K562 (cell line): ENCODE measurements at regions not wholly inside any gene's neighbourhood (a gene's known extent, or its start where the extent isn't known, plus 50 kb on each side); places are given as distances from the start of the nearest gene placed in this dataset.

Source experiments
- ATAC-seq: fragments of 200-7000 bp; cut with Tn5 transposase; 3 replicates; pipeline ENCODE4 v1.9.1; 2020; ENCODE audit warnings: moderate library complexity
- BruUV-seq: library from RNA; stranded (reverse); fragments of 400-500 nt; replicated peaks from 2 replicates; lab custom pipeline; 2021; lab: Mats Ljungman, UMichigan
- CTCF ChIA-PET: fragments of 300-600 bp; formaldehyde crosslinking; extraction: SDS; loops from one replicate; lab custom pipeline; 2021; ENCODE audit warnings: low intra/inter-chr PET ratio; lab: Yijun Ruan, JAX
- POLR2A ChIA-PET: fragments of 300-600, 350-650 bp; sonication (Branson Sonifier 250); formaldehyde crosslinking; extraction: SDS; loops from one replicate; lab custom pipeline; 2021; ENCODE audit warnings: antibody characterized with exemption, inconsistent platforms; lab: Yijun Ruan, JAX
- DNase-seq, 4 experiments: peaks; one replicate each; pipeline versions ENCODE4 v3.0.0 to v3.0.0-alpha.2; 2011 to 2018; ENCODE audit warnings: low spot score in 3 of 4, mixed read lengths in 3 of 4; ENCODE audit errors: extremely low read depth in 1 of 4
- FAIRE-seq: peaks from 2 replicates; lab custom pipeline; 2011; peaks lifted over from hg19 to GRCh38; lab: Jason Lieb, UNC
- H2AFZ ChIP-seq: 2 replicates; pipeline ENCODE4 v1.6.0; 2011; ENCODE audit warnings: low read depth, low read length, control low read depth, inconsistent platforms
- H3K27ac ChIP-seq: fragments of 200-600 bp; 3 replicates; pipeline ENCODE4 v1.8.0; 2011; ENCODE audit warnings: low read depth, mild to moderate bottlenecking, control low read depth, inconsistent platforms, low read length, moderate library complexity, mixed read lengths; ENCODE audit errors: extremely low read depth
- H3K27me3 ChIP-seq, 2 experiments: fragments of 300-600 bp in 1 of 2; 2 replicates in 1 of 2; 3 replicates in 1 of 2; pipeline versions ENCODE4 v1.6.0 to v1.8.0; 2011; ENCODE audit warnings: inconsistent platforms in 2 of 2, low read length in 2 of 2, mild to moderate bottlenecking in 1 of 2, mixed read lengths in 1 of 2, moderate library complexity in 1 of 2; ENCODE audit not compliant: control insufficient read depth in 2 of 2, insufficient read depth in 2 of 2
- H3K36me3 ChIP-seq: fragments of 300-600 bp; 3 replicates; pipeline ENCODE4 v1.8.0; 2011; ENCODE audit warnings: mild to moderate bottlenecking, low read length, inconsistent platforms; ENCODE audit not compliant: control insufficient read depth, insufficient read depth
- H3K4me1 ChIP-seq, 2 experiments: fragments of 200-600 bp in 1 of 2; replicated peaks in 1 of 2; 2 replicates in 1 of 2; 3 replicates in 1 of 2; pipeline versions ENCODE4 v1.5.1 to v1.8.0; 2011; ENCODE audit warnings: inconsistent platforms in 2 of 2, low read length in 2 of 2, mild to moderate bottlenecking in 1 of 2, mixed read lengths in 1 of 2, moderate library complexity in 1 of 2; ENCODE audit not compliant: control insufficient read depth in 2 of 2, insufficient read depth in 2 of 2
- H3K4me2 ChIP-seq: 2 replicates; pipeline ENCODE4 v1.6.1; 2011; ENCODE audit warnings: low read length, control low read depth, inconsistent platforms, mixed read lengths; ENCODE audit not compliant: insufficient read depth
- H3K4me3 ChIP-seq: fragments of 200-600 bp; sonication (generic), shearing (Covaris generic); 2 replicates; pipeline ENCODE4 v1.5.1; 2016; ENCODE audit warnings: control low read depth, inconsistent platforms
- H3K79me2 ChIP-seq: fragments of 200-600 bp; 3 replicates; pipeline ENCODE4 v1.8.0; 2011; ENCODE audit warnings: low read length, inconsistent platforms; ENCODE audit not compliant: control insufficient read depth, insufficient read depth
- H3K9ac ChIP-seq, 2 experiments: 2 replicates each; pipeline versions ENCODE4 v1.6.0 to v1.6.1; 2011; ENCODE audit warnings: low read depth in 2 of 2, low read length in 2 of 2, control low read depth in 1 of 2, inconsistent platforms in 1 of 2, mild to moderate bottlenecking in 1 of 2, mixed read lengths in 1 of 2; ENCODE audit not compliant: insufficient read depth in 1 of 2
- H3K9me1 ChIP-seq: one replicate; pipeline ENCODE4 v1.6.0; 2011; ENCODE audit warnings: inconsistent platforms, mild to moderate bottlenecking, low read length, moderate library complexity; ENCODE audit not compliant: control insufficient read depth, insufficient read depth
- H3K9me3 ChIP-seq: replicated peaks from 2 replicates; pipeline ENCODE4 v1.5.1; 2011; ENCODE audit warnings: low read depth, low read length, inconsistent platforms; ENCODE audit not compliant: control insufficient read depth, insufficient read depth
- H4K20me1 ChIP-seq: replicated peaks from 2 replicates; pipeline ENCODE4 v1.6.1; 2011; ENCODE audit warnings: low read length, inconsistent platforms, mixed read lengths; ENCODE audit not compliant: control insufficient read depth, insufficient read depth
- ATF6 ChIP-seq: sonication (generic); formaldehyde crosslinking; IDR thresholded peaks from 2 replicates; pipeline ENCODE4 v1.4.0; 2020; ENCODE audit warnings: mild to moderate bottlenecking, missing genetic modification reagents
- CBX8 ChIP-seq: fragments of 200-600 bp; sonication (generic); IDR thresholded peaks from 2 replicates; pipeline ENCODE4 v1.6.1; 2012; ENCODE audit warnings: borderline replicate concordance, mixed run types, low read depth, mild to moderate bottlenecking, moderate library complexity, mixed read lengths, low read length, control low read depth, inconsistent platforms; ENCODE audit not compliant: poor library complexity, severe bottlenecking; ENCODE audit errors: extremely low read depth
- CCNT2 ChIP-seq: IDR thresholded peaks from 2 replicates; pipeline ENCODE4 v1.6.1; 2011; ENCODE audit warnings: borderline replicate concordance, low read depth, mild to moderate bottlenecking, moderate library complexity, mixed read lengths, low read length; ENCODE audit not compliant: insufficient read length; ENCODE audit errors: extremely low read depth
- GTF2E2 ChIP-seq: fragments of 200-800 bp; sonication (Bioruptor generic); IDR thresholded peaks from 2 replicates; pipeline ENCODE4 v1.6.1; 2016; ENCODE audit warnings: missing genetic modification characterization, missing compliant biosample characterization
- HMGN3 ChIP-seq: IDR thresholded peaks from 2 replicates; pipeline ENCODE4 v1.6.1; 2011; ENCODE audit warnings: borderline replicate concordance, low read depth, mild to moderate bottlenecking, mixed read lengths, low read length; ENCODE audit not compliant: insufficient read length; ENCODE audit errors: extremely low read depth
- WGBS: fragments of 100-300 bp; shearing (Covaris generic); methylation state at CpG from one replicate; pipeline ENCODE4 v1.1.6; 2016; ENCODE audit warnings: low coverage, mixed read lengths; ENCODE audit not compliant: insufficient coverage; ENCODE audit errors: missing lambda C conversion rate; 5-methylcytosine and 5-hydroxymethylcytosine counted together
- in situ Hi-C: fragments of 300-500 bp; cut with MboI; formaldehyde crosslinking; loops from 4 replicates; pipeline ENCODE4 v1.15.0; 2018; ENCODE audit warnings: inconsistent platforms, mixed read lengths
- intact Hi-C: fragments of 100-400 bp; cut with micrococcal nuclease; formaldehyde crosslinking; loops from 2 replicates; pipeline ENCODE4 v1.14.2; 2022

DNA sequence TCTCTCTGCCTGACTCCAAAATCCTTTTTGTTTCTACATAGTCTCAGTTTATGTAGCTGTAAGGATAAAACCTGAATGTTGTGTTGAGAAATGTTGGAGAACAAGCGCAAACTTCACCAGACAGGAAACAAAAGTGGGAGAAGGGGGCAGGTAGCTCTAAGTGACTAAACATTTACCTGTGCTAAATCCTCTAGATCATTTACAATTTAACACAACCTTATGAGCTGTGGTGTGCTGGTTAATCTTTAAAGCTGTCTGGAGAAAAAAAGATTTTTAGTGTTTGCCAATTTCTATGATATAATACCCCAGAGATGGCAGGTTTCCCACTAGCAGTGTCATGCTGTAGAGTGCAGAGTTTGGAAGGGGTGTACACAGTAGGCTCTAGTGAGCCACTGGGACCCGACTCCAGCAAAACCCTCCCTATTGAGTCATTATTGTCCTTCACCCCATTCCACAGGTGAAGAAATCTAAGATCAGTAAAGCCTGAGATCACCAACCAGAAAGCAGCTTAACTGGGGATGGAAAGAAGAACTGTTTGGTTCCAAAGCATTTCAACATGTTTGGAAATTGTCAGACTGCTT, 992.0 kb downstream of the DCDC2C start:
- Histone ChIP-seq H3K4me3 (no peak overlapping the region), H3K27me3 (no peaks in the 10 kb centered on the region), H3K9me3 (peaks cover 2% of the 10 kb centered on the region; the same call in 1 of the 2 replicates), H3K36me3 (no peaks in the 10 kb centered on the region), H4K20me1 (no peaks in the 10 kb centered on the region), H3K4me2 (no peak overlapping the region), H3K4me1 (no peaks in the 10 kb centered on the region), H3K79me2 (no peaks in the 10 kb centered on the region), H2AFZ (no peak overlapping the region), H3K9ac (no peak overlapping the region), H3K9me1 (no peaks in the 10 kb centered on the region), H3K27ac (no peak overlapping the region)
- BruUV-seq: no TSS peak
- intact Hi-C loops: no loop called here
- no peak for DNase-seq
- ATAC-seq: no peak
- no peak for FAIRE-seq
- in situ Hi-C loops: no loop called here
- POLR2A ChIA-PET: no interaction called here
- CTCF ChIA-PET: no interaction called here
- 5% methylated on average over 2 of the region's 2 CpGs for WGBS
- TF ChIP-seq CBX8 (no peak), CCNT2 (no peak), GTF2E2 (no peak), HMGN3 (no peak), ATF6 (CRISPR knock-in tag) (no peak)
